K562 (cell line): ENCODE measurements at regions not wholly inside any gene's neighbourhood (a gene's known extent, or its start where the extent isn't known, plus 50 kb on each side); places are given as distances from the start of the nearest gene placed in this dataset.

Experiments
- CBX8 ChIP-seq: fragments of 200-600 bp; sonication (generic); IDR thresholded peaks from 2 replicates; pipeline ENCODE4 v1.6.1; 2012; ENCODE audit warnings: borderline replicate concordance, mixed run types, low read depth, mild to moderate bottlenecking, moderate library complexity, mixed read lengths, low read length, control low read depth, inconsistent platforms; ENCODE audit not compliant: poor library complexity, severe bottlenecking; ENCODE audit errors: extremely low read depth
- NCOR1 ChIP-seq: fragments of 450-650 bp; IDR thresholded peaks from 2 replicates; pipeline ENCODE4 v1.6.1; 2016; ENCODE audit warnings: mild to moderate bottlenecking, moderate library complexity
- POU5F1 ChIP-seq: fragments of 150-350 bp; IDR thresholded peaks from 2 replicates; pipeline ENCODE4 v1.6.1; 2014; ENCODE audit warnings: borderline replicate concordance, low read length, low read depth, mild to moderate bottlenecking; ENCODE audit not compliant: partially characterized antibody
- ZNF436 ChIP-seq: fragments of 250-450, 450-650 bp; sonication (Bioruptor Pico); formaldehyde crosslinking; IDR thresholded peaks from 2 replicates; pipeline ENCODE4 v1.7.0; 2020; ENCODE audit warnings: mild to moderate bottlenecking
- ZNF589 ChIP-seq: fragments of 200-800 bp; sonication (Bioruptor generic); IDR thresholded peaks from 2 replicates; pipeline ENCODE4 v1.6.1; 2016; ENCODE audit warnings: low read depth, missing genetic modification characterization, missing compliant biosample characterization
- TF ChIP-seq, protein P1 (sequence below): fragments of 250-450 bp; sonication (Bioruptor Pico); IDR thresholded peaks from 2 replicates; pipeline ENCODE4 v1.4.0; 2020

DNA sequence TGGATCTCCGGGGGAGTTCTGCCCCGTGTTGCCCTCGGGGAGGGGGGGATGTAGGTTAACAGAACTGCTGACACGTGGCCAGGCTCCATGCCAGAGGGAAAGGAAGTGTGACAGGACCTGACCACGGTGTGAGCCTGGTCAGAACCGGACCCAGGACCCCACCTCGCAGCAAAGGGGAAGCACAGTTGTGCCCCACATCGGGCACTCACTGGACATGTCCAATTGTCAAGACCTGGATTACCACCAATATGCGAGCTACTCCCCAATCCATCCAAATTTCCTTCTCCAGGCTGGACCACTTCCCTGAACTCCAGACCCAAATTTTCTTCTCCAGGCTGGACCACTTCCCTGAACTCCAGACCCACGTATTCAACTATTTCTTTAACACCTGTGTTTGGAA is 78.8 kb upstream of the PIWIL1 start (continued):
- no peak for TF ChIP-seq POU5F1
- TF ChIP-seq NCOR1, result no peak
- TF ChIP-seq, protein P1, sequence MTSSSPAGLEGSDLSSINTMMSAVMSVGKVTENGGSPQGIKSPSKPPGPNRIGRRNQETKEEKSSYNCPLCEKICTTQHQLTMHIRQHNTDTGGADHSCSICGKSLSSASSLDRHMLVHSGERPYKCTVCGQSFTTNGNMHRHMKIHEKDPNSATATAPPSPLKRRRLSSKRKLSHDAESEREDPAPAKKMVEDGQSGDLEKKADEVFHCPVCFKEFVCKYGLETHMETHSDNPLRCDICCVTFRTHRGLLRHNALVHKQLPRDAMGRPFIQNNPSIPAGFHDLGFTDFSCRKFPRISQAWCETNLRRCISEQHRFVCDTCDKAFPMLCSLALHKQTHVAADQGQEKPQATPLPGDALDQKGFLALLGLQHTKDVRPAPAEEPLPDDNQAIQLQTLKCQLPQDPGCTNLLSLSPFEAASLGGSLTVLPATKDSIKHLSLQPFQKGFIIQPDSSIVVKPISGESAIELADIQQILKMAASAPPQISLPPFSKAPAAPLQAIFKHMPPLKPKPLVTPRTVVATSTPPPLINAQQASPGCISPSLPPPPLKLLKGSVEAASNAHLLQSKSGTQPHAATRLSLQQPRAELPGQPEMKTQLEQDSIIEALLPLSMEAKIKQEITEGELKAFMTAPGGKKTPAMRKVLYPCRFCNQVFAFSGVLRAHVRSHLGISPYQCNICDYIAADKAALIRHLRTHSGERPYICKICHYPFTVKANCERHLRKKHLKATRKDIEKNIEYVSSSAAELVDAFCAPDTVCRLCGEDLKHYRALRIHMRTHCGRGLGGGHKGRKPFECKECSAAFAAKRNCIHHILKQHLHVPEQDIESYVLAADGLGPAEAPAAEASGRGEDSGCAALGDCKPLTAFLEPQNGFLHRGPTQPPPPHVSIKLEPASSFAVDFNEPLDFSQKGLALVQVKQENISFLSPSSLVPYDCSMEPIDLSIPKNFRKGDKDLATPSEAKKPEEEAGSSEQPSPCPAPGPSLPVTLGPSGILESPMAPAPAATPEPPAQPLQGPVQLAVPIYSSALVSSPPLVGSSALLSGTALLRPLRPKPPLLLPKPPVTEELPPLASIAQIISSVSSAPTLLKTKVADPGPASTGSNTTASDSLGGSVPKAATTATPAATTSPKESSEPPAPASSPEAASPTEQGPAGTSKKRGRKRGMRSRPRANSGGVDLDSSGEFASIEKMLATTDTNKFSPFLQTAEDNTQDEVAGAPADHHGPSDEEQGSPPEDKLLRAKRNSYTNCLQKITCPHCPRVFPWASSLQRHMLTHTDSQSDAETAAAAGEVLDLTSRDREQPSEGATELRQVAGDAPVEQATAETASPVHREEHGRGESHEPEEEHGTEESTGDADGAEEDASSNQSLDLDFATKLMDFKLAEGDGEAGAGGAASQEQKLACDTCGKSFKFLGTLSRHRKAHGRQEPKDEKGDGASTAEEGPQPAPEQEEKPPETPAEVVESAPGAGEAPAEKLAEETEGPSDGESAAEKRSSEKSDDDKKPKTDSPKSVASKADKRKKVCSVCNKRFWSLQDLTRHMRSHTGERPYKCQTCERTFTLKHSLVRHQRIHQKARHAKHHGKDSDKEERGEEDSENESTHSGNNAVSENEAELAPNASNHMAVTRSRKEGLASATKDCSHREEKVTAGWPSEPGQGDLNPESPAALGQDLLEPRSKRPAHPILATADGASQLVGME, result no peak
- no peak for TF ChIP-seq CBX8
- no peak for TF ChIP-seq ZNF436 (CRISPR knock-in tag)
- TF ChIP-seq ZNF589, result no peak
- TF ChIP-seq, all 486 proteins: peak for 0
